ENCODE measurements at regions not wholly inside any gene's neighbourhood (a gene's known extent, or its start where the extent isn't known, plus 50 kb on each side); places are given as distances from the start of the nearest gene placed in this dataset.

GRCh38 chr4:110348711-110349383 is 127.1 kb upstream of the ENPEP start (continued):
- TF ChIP-seq REST (IDR thresholded peaks at IDR 0.05) (no peak), FOXA2 (IDR thresholded peaks at IDR 0.05) (peak; percentile 65), JUND (IDR thresholded peaks at IDR 0.05) (peak; percentile 39 to 63)

GRCh38 chr4:110347805-110348204 is 128.2 kb upstream of the ENPEP start:
- H3K9ac ChIP-seq (ENCODE audit: low read depth in 1 of 2, low read length in 2 of 2): no peak overlapping the region
- H3K9me3 ChIP-seq (ENCODE audit: control insufficient read depth in 4 of 4, low read length in 3 of 4): no peaks in the 10 kb centered on the region
- TF ChIP-seq JUND (IDR thresholded peaks at IDR 0.05): peak in 1 of 2 donors; percentile 52
- no peak for TF ChIP-seq EGR1 (IDR thresholded peaks at IDR 0.05; ENCODE audit: low read depth in 2 of 2)
- TF ChIP-seq FOXA2 (IDR thresholded peaks at IDR 0.05): peak; percentile 57
- TF ChIP-seq YY1 (IDR thresholded peaks at IDR 0.05): peak; percentile 39
- TF ChIP-seq RAD21 (IDR thresholded peaks at IDR 0.05): peak; percentile 28 to 30
- peak in 1 of 2 donors; percentile 67 for TF ChIP-seq RXRA (IDR thresholded peaks at IDR 0.05)
- no peak for TF ChIP-seq HNF4G (IDR thresholded peaks at IDR 0.05)
- no peak for TF ChIP-seq REST (IDR thresholded peaks at IDR 0.05)
- TF ChIP-seq FOXA1 (IDR thresholded peaks at IDR 0.05): no peak
- TF ChIP-seq, protein P1, sequence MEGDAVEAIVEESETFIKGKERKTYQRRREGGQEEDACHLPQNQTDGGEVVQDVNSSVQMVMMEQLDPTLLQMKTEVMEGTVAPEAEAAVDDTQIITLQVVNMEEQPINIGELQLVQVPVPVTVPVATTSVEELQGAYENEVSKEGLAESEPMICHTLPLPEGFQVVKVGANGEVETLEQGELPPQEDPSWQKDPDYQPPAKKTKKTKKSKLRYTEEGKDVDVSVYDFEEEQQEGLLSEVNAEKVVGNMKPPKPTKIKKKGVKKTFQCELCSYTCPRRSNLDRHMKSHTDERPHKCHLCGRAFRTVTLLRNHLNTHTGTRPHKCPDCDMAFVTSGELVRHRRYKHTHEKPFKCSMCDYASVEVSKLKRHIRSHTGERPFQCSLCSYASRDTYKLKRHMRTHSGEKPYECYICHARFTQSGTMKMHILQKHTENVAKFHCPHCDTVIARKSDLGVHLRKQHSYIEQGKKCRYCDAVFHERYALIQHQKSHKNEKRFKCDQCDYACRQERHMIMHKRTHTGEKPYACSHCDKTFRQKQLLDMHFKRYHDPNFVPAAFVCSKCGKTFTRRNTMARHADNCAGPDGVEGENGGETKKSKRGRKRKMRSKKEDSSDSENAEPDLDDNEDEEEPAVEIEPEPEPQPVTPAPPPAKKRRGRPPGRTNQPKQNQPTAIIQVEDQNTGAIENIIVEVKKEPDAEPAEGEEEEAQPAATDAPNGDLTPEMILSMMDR (IDR thresholded peaks at IDR 0.05; ENCODE audit: low read depth, low read length, missing input control): no peak
- TF ChIP-seq HNF4A (conservative IDR thresholded peaks at IDR 0.05): peak; percentile 67 to 75
- no peak for TF ChIP-seq ZBTB33 (IDR thresholded peaks at IDR 0.05)
- peak; percentile 52 for TF ChIP-seq SP1 (IDR thresholded peaks at IDR 0.05)
- TF ChIP-seq, protein P2, sequence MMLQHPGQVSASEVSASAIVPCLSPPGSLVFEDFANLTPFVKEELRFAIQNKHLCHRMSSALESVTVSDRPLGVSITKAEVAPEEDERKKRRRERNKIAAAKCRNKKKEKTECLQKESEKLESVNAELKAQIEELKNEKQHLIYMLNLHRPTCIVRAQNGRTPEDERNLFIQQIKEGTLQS (IDR thresholded peaks at IDR 0.05): no peak
- TF ChIP-seq GABPA (IDR thresholded peaks at IDR 0.05 in 1 of 2, conservative IDR thresholded peaks at IDR 0.05 in 1 of 2): no peak
- no peak for TF ChIP-seq NR2F2 (IDR thresholded peaks at IDR 0.05)
- TF ChIP-seq, protein P3, sequence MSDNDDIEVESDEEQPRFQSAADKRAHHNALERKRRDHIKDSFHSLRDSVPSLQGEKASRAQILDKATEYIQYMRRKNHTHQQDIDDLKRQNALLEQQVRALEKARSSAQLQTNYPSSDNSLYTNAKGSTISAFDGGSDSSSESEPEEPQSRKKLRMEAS (IDR thresholded peaks at IDR 0.05): peak; percentile 24
- no peak for TF ChIP-seq TAF1 (conservative IDR thresholded peaks at IDR 0.05)
- peaks cover 6 to 21% (median 16%) of the 10 kb centered on the region in 4 donors for H3K4me1 ChIP-seq (ENCODE audit: control insufficient read depth in 4 of 4, insufficient read depth in 4 of 4, low read length in 3 of 4)
- no peak for DNase-seq (ENCODE audit: low spot score)
- no peaks in the 10 kb centered on the region for H3K36me3 ChIP-seq (ENCODE audit: control insufficient read depth in 4 of 4, insufficient read depth in 3 of 4, low read depth in 1 of 4, low read length in 3 of 4)
- 29% methylated on average over 4 of the region's 4 CpGs for WGBS
- H3K27me3 ChIP-seq (ENCODE audit: control insufficient read depth in 4 of 4, insufficient read depth in 4 of 4, low read length in 3 of 4): no peaks in the 10 kb centered on the region
- peak overlapping the region; percentile 21 to 78 for H3K27ac ChIP-seq (ENCODE audit: low read depth in 1 of 2, low read length in 2 of 2)
- H3K4me3 ChIP-seq (ENCODE audit: low read depth in 1 of 3, low read length in 3 of 3): no peak overlapping the region

All from liver (tissue), 8 donors.